ENCODE measurements at regions not wholly inside any gene's neighbourhood (a gene's known extent, or its start where the extent isn't known, plus 50 kb on each side); places are given as distances from the start of the nearest gene placed in this dataset.

DNA sequence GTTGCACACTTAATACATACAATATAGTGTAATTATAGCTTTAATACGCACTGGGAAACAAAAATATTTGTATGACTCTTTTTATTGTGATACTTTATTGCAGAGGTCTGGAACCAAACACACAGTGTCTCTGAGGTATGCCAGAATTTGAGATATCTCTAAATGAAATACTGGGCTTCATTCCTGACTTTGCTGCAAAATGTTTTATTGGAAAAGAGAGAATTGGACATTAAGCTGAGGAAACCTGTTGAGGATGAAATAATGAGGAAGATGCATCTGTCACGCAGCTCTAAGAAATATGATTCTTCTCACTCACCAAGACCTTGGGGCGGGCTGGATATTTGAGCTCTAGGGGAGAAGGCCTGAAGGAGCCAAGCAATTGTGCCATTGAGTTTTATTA, 242.1 kb downstream of the CPE start:
- Histone ChIP-seq H3K9me2 (ENCODE audit: insufficient read depth, low read length) (no peaks in the 10 kb centered on the region), H4K20me1 (ENCODE audit: insufficient read depth) (no peaks in the 10 kb centered on the region), H3K9me3 (ENCODE audit: low read length) (peaks cover 7% of the 10 kb centered on the region), H3K36me3 (ENCODE audit: insufficient read depth, low read length) (no peaks in the 10 kb centered on the region), H3K27me3 (ENCODE audit: insufficient read depth, low read depth, low read length) (no peaks in the 10 kb centered on the region), H3K4me2 (ENCODE audit: low read length) (no peak overlapping the region), H3K4me3 (ENCODE audit: low read length) (no peak overlapping the region), H2AFZ (ENCODE audit: low read depth, low read length) (no peak overlapping the region), H3K9ac (ENCODE audit: low read length) (no peak overlapping the region), H3F3A (ENCODE audit: insufficient read depth, low read length, poor library complexity, severe bottlenecking) (no peaks in the 10 kb centered on the region), H3K79me2 (replicated peaks; ENCODE audit: insufficient read depth, low read length) (no peaks in the 10 kb centered on the region), H3K27ac (ENCODE audit: low read length) (no peak overlapping the region)
- TF ChIP-seq TAF1 (IDR thresholded peaks at IDR 0.05; ENCODE audit: low read depth) (no peak), RAD21 (conservative IDR thresholded peaks at IDR 0.05) (no peak), REST (IDR thresholded peaks at IDR 0.05; ENCODE audit: borderline replicate concordance) (no peak), MXI1 (conservative IDR thresholded peaks at IDR 0.05; ENCODE audit: poor library complexity, severe bottlenecking) (no peak), CTCF (IDR thresholded peaks at IDR 0.05; ENCODE audit: poor library complexity, severe bottlenecking) (no peak), SMC3 (conservative IDR thresholded peaks at IDR 0.05; ENCODE audit: poor library complexity) (no peak), EZH2 (IDR thresholded peaks at IDR 0.05; ENCODE audit: borderline replicate concordance, insufficient read depth, low read length, poor library complexity, severe bottlenecking) (no peak), EP300 (conservative IDR thresholded peaks at IDR 0.05; ENCODE audit: poor library complexity, severe bottlenecking) (no peak), POLR2AphosphoS5 (IDR thresholded peaks at IDR 0.05) (no peak)

GRCh38 chr4:165621983-165622382, 243.2 kb downstream of the CPE start:
- H3K27me3 ChIP-seq (ENCODE audit: insufficient read depth, low read depth, low read length) = no peaks in the 10 kb centered on the region
- H3F3A ChIP-seq (ENCODE audit: insufficient read depth, low read length, poor library complexity, severe bottlenecking) = no peaks in the 10 kb centered on the region
- H2AFZ ChIP-seq (ENCODE audit: low read depth, low read length) = no peak overlapping the region
- H3K4me3 ChIP-seq (ENCODE audit: low read length) = no peak overlapping the region
- no peak overlapping the region for H3K27ac ChIP-seq (ENCODE audit: low read length)
- no peak overlapping the region for H3K9ac ChIP-seq (ENCODE audit: low read length)
- H3K79me2 ChIP-seq (replicated peaks; ENCODE audit: insufficient read depth, low read length) = no peaks in the 10 kb centered on the region
- no peak for TF ChIP-seq REST (IDR thresholded peaks at IDR 0.05; ENCODE audit: borderline replicate concordance)
- H4K20me1 ChIP-seq (ENCODE audit: insufficient read depth) = no peaks in the 10 kb centered on the region
- H3K9me3 ChIP-seq (ENCODE audit: low read length) = peaks cover 7% of the 10 kb centered on the region
- H3K36me3 ChIP-seq (ENCODE audit: insufficient read depth, low read length) = no peaks in the 10 kb centered on the region
- no peak overlapping the region for H3K4me2 ChIP-seq (ENCODE audit: low read length)
- H3K9me2 ChIP-seq (ENCODE audit: insufficient read depth, low read length) = no peaks in the 10 kb centered on the region
